ENCODE measurements at regions not wholly inside any gene's neighbourhood (a gene's known extent, or its start where the extent isn't known, plus 50 kb on each side); places are given as distances from the start of the nearest gene placed in this dataset.
"Not testable (repeated sequence)": the region's sequence is repeated elsewhere in the genome, so short reads cannot be mapped to it uniquely, and the experiment has no call there.

- DNase-seq: peak; percentile 20
Observed at GRCh38 chr5:89537800-89538199, 654.8 kb upstream of the MEF2C start.

GRCh38 chr5:89536020-89536419 lies 653.0 kb upstream of the MEF2C start:
- DNase-seq: peak; percentile 17

- peak; percentile 44 for DNase-seq
Observed at GRCh38 chr5:89535411-89535810, 652.4 kb upstream of the MEF2C start.

- DNase-seq: peak; percentile 42
Observed at GRCh38 chr5:89534331-89534730, 651.3 kb upstream of the MEF2C start.

GRCh38 chr5:89524785-89525184 lies 641.8 kb upstream of the MEF2C start:
- DNase-seq: no peak

GRCh38 chr5:89523867-89524266 lies 640.9 kb upstream of the MEF2C start:
- not testable (repeated sequence) for DNase-seq

GRCh38 chr5:89520771-89521170 lies 637.8 kb upstream of the MEF2C start:
- no peak for DNase-seq

- DNase-seq: no peak
Observed at GRCh38 chr5:89513299-89514044, 630.5 kb upstream of the MEF2C start.

- no peak for DNase-seq
Observed at GRCh38 chr5:89504051-89504450, 621.1 kb upstream of the MEF2C start.

- no peak for DNase-seq
Observed at GRCh38 chr5:89499787-89500186, 616.8 kb upstream of the MEF2C start.

GRCh38 chr5:89498699-89499098 lies 615.7 kb upstream of the MEF2C start:
- DNase-seq: no peak

- no peak for DNase-seq
Observed at GRCh38 chr5:89493414-89493813, 610.4 kb upstream of the MEF2C start.

GRCh38 chr5:89484962-89485361 lies 602.0 kb upstream of the MEF2C start:
- DNase-seq: no peak

- DNase-seq: peak; percentile 37
Observed at GRCh38 chr5:89480406-89481007, 597.5 kb upstream of the MEF2C start.

- no peak for DNase-seq
Observed at GRCh38 chr5:89478851-89479250, 595.9 kb upstream of the MEF2C start.

GRCh38 chr5:89473196-89473595 lies 590.2 kb upstream of the MEF2C start:
- peak; percentile 92 for DNase-seq

- DNase-seq: peak; percentile 70
Observed at GRCh38 chr5:89471541-89471940, 588.6 kb upstream of the MEF2C start.

GRCh38 chr5:89471115-89471514 lies 588.1 kb upstream of the MEF2C start:
- DNase-seq: no peak

- DNase-seq: no peak
Observed at GRCh38 chr5:89470658-89471057, 587.7 kb upstream of the MEF2C start.

- no peak for DNase-seq
Observed at GRCh38 chr5:89458332-89458656, 575.3 kb upstream of the MEF2C start.

- peak; percentile 82 for DNase-seq
Observed at GRCh38 chr5:89457411-89458331, 574.7 kb upstream of the MEF2C start.

- no peak for DNase-seq
Observed at GRCh38 chr5:89452081-89452480, 569.1 kb upstream of the MEF2C start.

GRCh38 chr5:89451263-89451662 lies 568.3 kb upstream of the MEF2C start:
- DNase-seq: no peak

- DNase-seq: no peak
Observed at GRCh38 chr5:89450149-89450538, 567.2 kb upstream of the MEF2C start.
